NCI-H2081 (cell line): ENCODE measurements at regions not wholly inside any gene's neighbourhood (a gene's known extent, or its start where the extent isn't known, plus 50 kb on each side); places are given as distances from the start of the nearest gene placed in this dataset.
"Not testable (repeated sequence)": the region's sequence is repeated elsewhere in the genome, so short reads cannot be mapped to it uniquely, and the experiment has no call there.

Experiments used
- DNase-seq, 2 experiments: peaks; one replicate each; lab custom pipeline; 2025; lab: John Stamatoyannopoulos, UW

DNA sequence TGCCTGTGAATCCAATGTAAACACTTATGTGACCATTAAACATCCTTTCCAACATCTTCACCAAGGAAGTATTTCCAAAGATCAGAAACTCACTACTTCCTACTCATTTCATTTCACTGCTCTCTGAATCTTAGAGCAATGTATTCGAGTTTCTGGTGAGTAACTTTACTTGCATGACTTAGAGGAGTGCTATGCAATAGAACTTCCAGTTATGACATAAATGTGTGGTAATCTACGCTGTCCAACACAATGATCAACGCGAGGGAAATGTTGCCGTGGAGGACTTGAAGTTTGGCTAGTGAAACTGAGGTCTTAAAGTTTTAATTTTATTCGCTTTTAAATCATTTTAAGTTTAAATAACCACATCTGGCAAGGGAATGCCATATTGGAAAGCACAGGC lies 1326.3 kb downstream of the XPNPEP1 start:
- no peak for DNase-seq

GRCh38 chr10:108592956-108593355 lies 1330.4 kb downstream of the XPNPEP1 start:
- DNase-seq, result no peak

- no peak for DNase-seq
Observed at GRCh38 chr10:108591417-108591816, 1331.9 kb downstream of the XPNPEP1 start.

DNA sequence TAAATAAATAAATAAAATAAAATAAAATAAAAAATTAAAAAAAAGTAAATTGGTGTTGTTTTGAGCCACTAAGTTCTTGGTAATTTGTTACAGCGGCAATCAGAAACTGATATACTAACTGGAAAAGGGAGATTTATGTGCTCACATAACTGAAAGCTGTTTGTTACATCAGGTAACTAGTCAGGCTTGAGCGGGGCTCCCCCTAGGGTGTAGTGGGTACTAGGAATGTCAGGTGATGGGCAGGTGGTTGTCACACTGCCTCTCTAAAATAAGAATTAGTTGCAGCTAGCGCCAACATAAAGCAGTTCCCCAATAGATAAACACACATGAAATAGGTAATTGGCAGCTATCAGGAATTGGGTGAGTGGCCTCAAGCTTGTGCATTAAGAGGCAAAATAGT lies 1336.9 kb downstream of the XPNPEP1 start:
- no peak for DNase-seq

DNA sequence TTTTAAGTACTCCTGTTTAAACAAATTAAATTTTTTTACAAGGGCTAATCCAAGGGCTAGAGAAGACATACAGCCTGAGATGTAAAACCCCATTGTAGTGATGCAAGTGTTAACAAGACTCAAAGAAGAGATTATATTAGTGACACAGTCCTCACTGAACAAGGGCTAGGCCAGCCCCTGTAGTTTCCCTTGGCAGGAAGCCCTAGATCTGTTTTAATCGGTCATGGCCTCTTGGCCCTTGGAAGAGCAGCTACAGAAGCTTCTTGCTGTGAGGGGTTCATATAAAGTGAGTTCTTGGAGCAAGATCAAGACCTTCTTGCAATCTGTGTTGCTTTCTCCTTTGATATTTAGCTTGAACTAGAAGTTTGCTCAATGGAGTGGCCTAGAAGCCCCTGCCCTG lies 1339.4 kb downstream of the XPNPEP1 start:
- no peak for DNase-seq

- DNase-seq, result no peak
Observed at GRCh38 chr10:108582888-108583287, 1340.4 kb downstream of the XPNPEP1 start.

- no peak for DNase-seq
Observed at GRCh38 chr10:108582387-108582786, 1340.9 kb downstream of the XPNPEP1 start.

DNA sequence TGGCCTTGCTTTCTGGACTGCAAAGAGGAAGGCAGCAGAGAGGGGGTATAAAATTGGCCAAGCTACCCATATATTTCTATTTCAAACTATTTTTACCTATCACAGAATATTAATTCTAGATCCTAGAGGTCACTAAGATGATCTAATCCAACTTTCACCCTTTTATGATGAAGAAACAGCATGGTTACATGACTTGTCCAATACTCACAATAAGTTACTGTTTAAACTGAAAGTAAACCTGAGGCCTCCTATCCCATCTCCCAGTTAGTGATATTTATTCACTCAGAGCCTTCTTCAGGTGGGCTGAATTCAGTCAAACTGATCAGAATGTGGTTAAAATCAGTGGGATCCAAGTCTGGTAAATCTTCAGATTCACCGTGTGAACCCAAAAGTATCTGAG lies 1345.1 kb downstream of the XPNPEP1 start:
- no peak for DNase-seq

DNA sequence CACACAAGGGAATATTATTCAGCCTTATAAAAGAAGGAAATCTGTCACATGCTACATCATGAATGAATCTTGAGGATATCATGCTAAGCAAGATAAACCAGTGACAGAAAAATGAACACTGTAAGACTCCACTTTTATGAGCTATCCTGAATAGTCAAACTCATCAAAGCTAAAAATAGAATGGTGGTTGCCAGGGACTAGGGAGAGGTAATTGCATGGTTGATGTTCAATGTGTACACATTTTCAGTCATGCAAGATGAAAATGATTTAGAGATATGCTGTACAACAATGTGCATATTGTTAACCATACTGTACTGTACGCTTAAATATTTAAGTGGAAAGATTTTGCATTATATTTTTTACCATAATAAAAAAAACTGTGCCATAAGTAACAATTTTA lies 1349.1 kb downstream of the XPNPEP1 start:
- DNase-seq, result peak in 1 of 2 experiments; percentile 43

- DNase-seq, result no peak
Observed at GRCh38 chr10:108568824-108569223, 1354.5 kb downstream of the XPNPEP1 start.

DNA sequence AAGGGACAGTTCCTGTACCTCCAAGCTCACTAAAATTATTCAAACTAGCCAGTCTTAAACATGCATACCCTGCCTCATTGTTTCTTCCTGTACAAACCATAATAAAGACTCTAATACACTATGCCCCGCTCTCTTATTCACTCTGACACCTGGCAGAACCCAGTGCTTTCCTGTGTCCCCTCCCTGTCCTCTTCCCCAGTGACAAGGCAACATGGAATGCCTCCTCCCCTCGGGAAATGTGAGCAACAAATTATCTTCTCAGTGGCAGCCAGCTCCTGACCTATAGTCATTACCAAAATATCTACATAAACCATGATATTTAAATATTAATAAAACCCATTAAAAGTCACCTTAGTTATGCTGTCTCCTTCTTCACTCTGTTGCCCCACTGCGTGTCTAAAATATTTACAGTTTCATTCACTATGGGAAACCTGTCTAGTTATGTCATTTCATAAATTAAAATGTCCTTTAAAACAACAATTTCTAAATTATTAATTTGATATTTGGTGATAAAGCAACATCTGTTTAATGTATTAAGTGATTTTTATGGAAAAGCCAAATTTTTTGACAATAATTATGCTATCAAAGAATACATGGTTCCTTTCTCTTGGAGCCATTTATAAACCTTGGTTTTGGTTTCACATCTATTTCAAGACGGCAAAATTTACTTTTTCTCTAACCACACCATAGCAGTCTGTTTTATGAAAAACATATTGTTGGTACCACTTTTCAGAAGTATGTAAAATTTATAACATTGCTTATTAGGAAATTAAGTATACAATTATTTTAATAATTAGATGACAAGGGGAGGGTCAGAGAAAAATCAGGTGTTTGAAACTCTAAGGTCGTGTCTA lies 1355.2 kb downstream of the XPNPEP1 start:
- DNase-seq, result no peak

- DNase-seq, result no peak
Observed at GRCh38 chr10:108566316-108567107, 1356.8 kb downstream of the XPNPEP1 start.

GRCh38 chr10:108562105-108562504 lies 1361.2 kb downstream of the XPNPEP1 start:
- DNase-seq, result no peak

DNA sequence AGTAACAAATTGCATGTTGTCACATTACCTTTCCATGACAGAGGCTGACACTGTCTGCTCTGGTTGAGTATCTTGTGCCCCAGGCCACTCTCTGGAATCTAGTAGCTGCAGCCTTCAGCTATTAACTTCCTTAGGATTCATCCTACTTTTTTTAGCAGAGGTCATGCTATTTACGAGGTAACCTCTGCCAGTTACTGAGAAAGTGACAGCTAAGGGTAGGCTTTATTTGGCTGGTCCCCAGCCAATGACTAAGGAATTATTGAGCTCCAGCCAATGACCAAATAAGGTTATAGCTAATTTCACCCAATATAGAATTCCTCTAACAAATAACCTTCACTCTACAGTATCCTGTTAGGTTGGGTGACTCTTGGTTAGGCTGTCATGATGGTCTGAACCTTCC lies 1361.7 kb downstream of the XPNPEP1 start:
- DNase-seq, result no peak

GRCh38 chr10:108560488-108560887 lies 1362.8 kb downstream of the XPNPEP1 start:
- DNase-seq, result no peak

- no peak for DNase-seq
Observed at GRCh38 chr10:108556186-108556585, 1367.1 kb downstream of the XPNPEP1 start.

GRCh38 chr10:108545921-108546320 lies 1377.4 kb downstream of the XPNPEP1 start:
- no peak for DNase-seq

DNA sequence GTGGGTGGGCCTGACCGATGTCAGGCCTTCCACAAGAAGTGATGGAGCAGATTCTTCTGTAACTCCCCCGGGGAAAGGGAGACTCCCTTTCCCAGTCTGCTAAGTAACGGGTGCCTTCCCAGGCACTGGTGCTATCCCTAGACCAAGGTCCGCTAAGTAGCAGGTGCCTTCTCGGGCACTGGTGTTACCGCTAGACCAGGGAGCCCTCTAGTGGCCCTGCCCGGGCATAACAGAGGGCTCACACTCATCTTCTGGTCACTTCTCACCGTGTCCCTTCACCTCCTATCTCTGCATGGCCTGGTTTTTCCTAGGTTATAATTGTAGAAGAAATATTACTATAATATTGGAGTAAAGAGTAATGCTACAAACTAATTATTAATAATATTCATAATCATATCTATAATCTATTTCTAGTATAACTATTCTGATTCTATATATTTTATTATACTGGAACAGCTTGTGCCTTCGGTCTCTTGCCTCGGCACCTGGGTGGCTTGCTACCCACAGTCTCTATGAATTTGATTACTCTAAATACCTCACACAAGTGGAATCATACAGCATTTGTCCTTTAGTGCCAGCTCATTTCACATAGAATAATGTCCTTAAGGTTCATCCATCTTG lies 1378.7 kb downstream of the XPNPEP1 start:
- peak; percentile 2 to 13 for DNase-seq

- DNase-seq, result not testable (repeated sequence)
Observed at GRCh38 chr10:108533551-108533950, 1369.0 kb upstream of the SORCS1 start.

- no peak for DNase-seq
Observed at GRCh38 chr10:108523016-108523800, 1358.7 kb upstream of the SORCS1 start.

- DNase-seq, result no peak
Observed at GRCh38 chr10:108521827-108522492, 1357.5 kb upstream of the SORCS1 start.
